T-helper 2 cell treated with Interferon-gamma antibody and Interleukin-4, amounts not matched to agents 5 μg/mL and 100 μg/mL, for 36 hours (primary cell): ENCODE measurements at regions not wholly inside any gene's neighbourhood (a gene's known extent, or its start where the extent isn't known, plus 50 kb on each side); places are given as distances from the start of the nearest gene placed in this dataset.

ENCODE experiments used
- DNase-seq: peaks from one replicate; pipeline ENCODE4 v3.0.0; 2021; ENCODE audit warnings: low spot score
- H3K27ac Mint-ChIP-seq: one replicate; pipeline ENCODE4 v1.8.0; 2021; ENCODE audit warnings: mild to moderate bottlenecking, mixed read lengths
- H3K27me3 Mint-ChIP-seq: one replicate; pipeline ENCODE4 v1.8.0; 2021; ENCODE audit warnings: low read depth, mixed read lengths
- H3K36me3 Mint-ChIP-seq: one replicate; pipeline ENCODE4 v1.8.0; 2021; ENCODE audit warnings: low read depth, mixed read lengths
- H3K4me1 Mint-ChIP-seq: one replicate; pipeline ENCODE4 v1.8.0; 2021; ENCODE audit warnings: low read depth, mixed read lengths
- H3K4me3 Mint-ChIP-seq: one replicate; pipeline ENCODE4 v1.8.0; 2022; ENCODE audit warnings: mild to moderate bottlenecking, moderate library complexity, mixed read lengths
- H3K9me3 Mint-ChIP-seq: one replicate; pipeline ENCODE4 v1.8.0; 2021; ENCODE audit warnings: mixed read lengths

GRCh38 chr2:194252127-194252526 is 1404.9 kb upstream of the SLC39A10 start:
- no peak for DNase-seq
- Mint-ChIP-seq H3K27me3 (no peaks in the 10 kb centered on the region), H3K9me3 (no peaks in the 10 kb centered on the region), H3K4me3 (no peak overlapping the region), H3K27ac (no peak overlapping the region), H3K36me3 (no peaks in the 10 kb centered on the region), H3K4me1 (no peaks in the 10 kb centered on the region)

- Mint-ChIP-seq H3K36me3 (no peaks in the 10 kb centered on the region), H3K27me3 (no peaks in the 10 kb centered on the region), H3K9me3 (no peaks in the 10 kb centered on the region), H3K27ac (no peak overlapping the region), H3K4me1 (no peaks in the 10 kb centered on the region), H3K4me3 (no peak overlapping the region)
- no peak for DNase-seq
Observed at GRCh38 chr2:194232600-194232999, 1424.4 kb upstream of the SLC39A10 start.

GRCh38 chr2:194223218-194223617 is 1433.8 kb upstream of the SLC39A10 start:
- Mint-ChIP-seq H3K27ac (no peak overlapping the region), H3K4me3 (no peak overlapping the region), H3K9me3 (no peaks in the 10 kb centered on the region), H3K4me1 (no peaks in the 10 kb centered on the region), H3K36me3 (no peaks in the 10 kb centered on the region), H3K27me3 (no peaks in the 10 kb centered on the region)
- DNase-seq: no peak

GRCh38 chr2:194214192-194214591 is 1442.8 kb upstream of the SLC39A10 start:
- no peaks in the 10 kb centered on the region for H3K9me3 Mint-ChIP-seq
- H3K27ac Mint-ChIP-seq: no peak overlapping the region
- no peaks in the 10 kb centered on the region for H3K27me3 Mint-ChIP-seq
- DNase-seq: no peak
- no peaks in the 10 kb centered on the region for H3K4me1 Mint-ChIP-seq
- H3K36me3 Mint-ChIP-seq: no peaks in the 10 kb centered on the region
- H3K4me3 Mint-ChIP-seq: no peak overlapping the region

GRCh38 chr2:194205568-194206227 is 1451.3 kb upstream of the SLC39A10 start:
- no peak overlapping the region for H3K4me3 Mint-ChIP-seq
- H3K4me1 Mint-ChIP-seq: no peaks in the 10 kb centered on the region
- H3K9me3 Mint-ChIP-seq: no peaks in the 10 kb centered on the region

GRCh38 chr2:194203898-194204297 is 1453.1 kb upstream of the SLC39A10 start:
- no peak overlapping the region for H3K27ac Mint-ChIP-seq
- H3K4me1 Mint-ChIP-seq: no peaks in the 10 kb centered on the region
- H3K9me3 Mint-ChIP-seq: no peaks in the 10 kb centered on the region
- H3K27me3 Mint-ChIP-seq: no peaks in the 10 kb centered on the region
- no peaks in the 10 kb centered on the region for H3K36me3 Mint-ChIP-seq
- H3K4me3 Mint-ChIP-seq: no peak overlapping the region
- no peak for DNase-seq

More at GRCh38 chr2:194205568-194206227, 1451.3 kb upstream of the SLC39A10 start:
- H3K36me3 Mint-ChIP-seq: no peaks in the 10 kb centered on the region
- H3K27me3 Mint-ChIP-seq: no peaks in the 10 kb centered on the region
- DNase-seq: no peak
- no peak overlapping the region for H3K27ac Mint-ChIP-seq

- H3K4me1 Mint-ChIP-seq: no peaks in the 10 kb centered on the region
- no peak overlapping the region for H3K4me3 Mint-ChIP-seq
- H3K9me3 Mint-ChIP-seq: no peaks in the 10 kb centered on the region
- no peak for DNase-seq
- no peaks in the 10 kb centered on the region for H3K27me3 Mint-ChIP-seq
- H3K36me3 Mint-ChIP-seq: no peaks in the 10 kb centered on the region
- no peak overlapping the region for H3K27ac Mint-ChIP-seq
Observed at GRCh38 chr2:194182888-194183287, 1474.1 kb upstream of the SLC39A10 start.

- no peak overlapping the region for H3K27ac Mint-ChIP-seq
- no peaks in the 10 kb centered on the region for H3K36me3 Mint-ChIP-seq
- H3K4me1 Mint-ChIP-seq: no peaks in the 10 kb centered on the region
- no peak for DNase-seq
- H3K27me3 Mint-ChIP-seq: no peaks in the 10 kb centered on the region
- peaks cover 6% of the 10 kb centered on the region for H3K9me3 Mint-ChIP-seq
- H3K4me3 Mint-ChIP-seq: no peak overlapping the region
Observed at GRCh38 chr2:194176134-194176533, 1480.9 kb upstream of the SLC39A10 start.

- H3K27me3 Mint-ChIP-seq: no peaks in the 10 kb centered on the region
- no peaks in the 10 kb centered on the region for H3K9me3 Mint-ChIP-seq
- H3K36me3 Mint-ChIP-seq: no peaks in the 10 kb centered on the region
- no peak for DNase-seq
- H3K4me1 Mint-ChIP-seq: no peaks in the 10 kb centered on the region
- no peak overlapping the region for H3K4me3 Mint-ChIP-seq
- no peak overlapping the region for H3K27ac Mint-ChIP-seq
Observed at GRCh38 chr2:194166818-194167217, 1490.2 kb upstream of the SLC39A10 start.

GRCh38 chr2:194155431-194155830 is 1501.6 kb upstream of the SLC39A10 start:
- no peak for DNase-seq
- no peaks in the 10 kb centered on the region for H3K36me3 Mint-ChIP-seq
- no peaks in the 10 kb centered on the region for H3K9me3 Mint-ChIP-seq
- no peak overlapping the region for H3K4me3 Mint-ChIP-seq
- H3K4me1 Mint-ChIP-seq: no peaks in the 10 kb centered on the region
- H3K27ac Mint-ChIP-seq: no peak overlapping the region
- H3K27me3 Mint-ChIP-seq: no peaks in the 10 kb centered on the region

- Mint-ChIP-seq H3K4me3 (no peak overlapping the region), H3K27ac (no peak overlapping the region), H3K36me3 (no peaks in the 10 kb centered on the region), H3K4me1 (no peaks in the 10 kb centered on the region), H3K27me3 (no peaks in the 10 kb centered on the region), H3K9me3 (no peaks in the 10 kb centered on the region)
- no peak for DNase-seq
Observed at GRCh38 chr2:194151231-194151630, 1505.8 kb upstream of the SLC39A10 start.

GRCh38 chr2:194135463-194135862 is 1521.6 kb upstream of the SLC39A10 start:
- Mint-ChIP-seq H3K4me3 (no peak overlapping the region), H3K9me3 (no peaks in the 10 kb centered on the region), H3K27ac (no peak overlapping the region), H3K4me1 (no peaks in the 10 kb centered on the region), H3K36me3 (no peaks in the 10 kb centered on the region), H3K27me3 (no peaks in the 10 kb centered on the region)
- DNase-seq: no peak

GRCh38 chr2:194128810-194129209 is 1528.2 kb upstream of the SLC39A10 start:
- no peaks in the 10 kb centered on the region for H3K27me3 Mint-ChIP-seq
- H3K27ac Mint-ChIP-seq: no peak overlapping the region
- H3K4me3 Mint-ChIP-seq: no peak overlapping the region
- H3K36me3 Mint-ChIP-seq: no peaks in the 10 kb centered on the region
- no peaks in the 10 kb centered on the region for H3K4me1 Mint-ChIP-seq
- no peak for DNase-seq
- H3K9me3 Mint-ChIP-seq: no peaks in the 10 kb centered on the region

- H3K4me1 Mint-ChIP-seq: no peaks in the 10 kb centered on the region
- H3K27ac Mint-ChIP-seq: no peak overlapping the region
- DNase-seq: no peak
- H3K9me3 Mint-ChIP-seq: no peaks in the 10 kb centered on the region
- H3K27me3 Mint-ChIP-seq: no peaks in the 10 kb centered on the region
- H3K36me3 Mint-ChIP-seq: no peaks in the 10 kb centered on the region
- H3K4me3 Mint-ChIP-seq: no peak overlapping the region
Observed at GRCh38 chr2:194126418-194126817, 1530.6 kb upstream of the SLC39A10 start.

- H3K27me3 Mint-ChIP-seq: no peaks in the 10 kb centered on the region
- no peak overlapping the region for H3K4me3 Mint-ChIP-seq
- no peaks in the 10 kb centered on the region for H3K36me3 Mint-ChIP-seq
- no peak overlapping the region for H3K27ac Mint-ChIP-seq
- DNase-seq: no peak
- no peaks in the 10 kb centered on the region for H3K9me3 Mint-ChIP-seq
- H3K4me1 Mint-ChIP-seq: no peaks in the 10 kb centered on the region
Observed at GRCh38 chr2:194116861-194117260, 1540.2 kb upstream of the SLC39A10 start.
